GM18909 (cell line): ENCODE measurements at regions not wholly inside any gene's neighbourhood (a gene's known extent, or its start where the extent isn't known, plus 50 kb on each side); places are given as distances from the start of the nearest gene placed in this dataset.
"Not testable (repeated sequence)": the region's sequence is repeated elsewhere in the genome, so short reads cannot be mapped to it uniquely, and the experiment has no call there.

Experiments
- ATAC-seq: cut with Tn5 transposase; IDR thresholded peaks from one replicate; pipeline ENCODE4 v1.9.1; 2021; ENCODE audit warnings: mild to moderate bottlenecking; ENCODE audit not compliant: unreplicated experiment, poor library complexity

DNA sequence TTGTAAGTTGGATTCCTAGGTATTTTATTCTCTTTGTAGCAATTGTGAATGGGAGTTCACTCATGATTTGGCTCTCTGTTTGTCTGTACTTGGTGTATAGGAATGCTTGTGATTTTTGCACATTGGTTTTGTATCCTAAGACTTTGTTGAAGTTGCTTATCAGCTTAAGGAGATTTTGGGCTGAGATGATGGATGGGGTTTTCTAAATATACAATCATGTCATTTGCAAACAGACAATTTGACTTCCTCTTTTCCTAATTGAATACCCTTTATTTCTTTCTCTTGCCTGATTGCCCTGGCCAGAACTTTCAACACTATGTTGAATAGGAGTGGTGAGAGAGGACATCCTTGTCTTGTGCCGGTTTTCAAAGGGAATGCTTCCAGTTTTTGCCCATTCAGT, 391.8 kb downstream of the NPIPA7 start:
- ATAC-seq: not testable (repeated sequence)

DNA sequence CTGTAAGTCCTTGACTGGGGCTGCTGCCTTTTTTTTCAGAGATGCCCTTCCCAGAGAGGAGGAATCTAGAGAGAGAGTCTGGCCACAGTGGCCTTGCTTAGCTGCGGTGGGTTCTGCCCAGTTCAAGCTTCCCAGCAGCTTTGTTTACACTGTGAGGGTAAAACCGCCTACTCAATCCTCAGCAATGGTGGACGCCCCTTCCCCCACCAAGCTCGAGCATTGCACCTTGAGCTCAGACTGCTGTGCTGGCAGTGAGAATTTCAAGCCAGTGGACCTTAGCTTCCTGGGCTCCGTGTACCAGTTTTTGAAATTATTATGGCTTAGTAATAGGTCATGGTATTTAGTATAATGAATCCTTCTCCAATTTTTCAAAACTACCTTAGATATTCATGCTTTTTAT, 395.4 kb downstream of the NPIPA7 start:
- no peak for ATAC-seq

DNA sequence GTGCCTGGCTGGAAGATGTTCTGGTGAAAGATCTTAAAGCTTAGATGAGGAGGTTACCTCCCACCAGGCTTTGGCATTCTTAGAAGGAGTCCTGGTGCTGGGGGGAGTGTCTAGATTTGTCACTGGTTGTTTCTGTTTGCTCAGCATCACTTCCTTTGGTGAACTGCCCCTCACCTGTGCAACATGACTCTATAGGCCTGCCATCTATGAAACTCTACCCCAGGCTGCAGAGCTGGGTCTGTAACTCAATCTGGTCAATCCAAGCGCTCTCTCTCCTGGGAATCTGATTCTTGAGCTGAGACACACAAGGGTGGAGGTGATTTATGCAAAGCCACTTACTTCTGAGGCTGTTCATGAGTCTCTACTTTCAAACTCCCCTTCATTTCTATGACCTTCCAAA, 399.4 kb downstream of the NPIPA7 start:
- ATAC-seq: no peak

DNA sequence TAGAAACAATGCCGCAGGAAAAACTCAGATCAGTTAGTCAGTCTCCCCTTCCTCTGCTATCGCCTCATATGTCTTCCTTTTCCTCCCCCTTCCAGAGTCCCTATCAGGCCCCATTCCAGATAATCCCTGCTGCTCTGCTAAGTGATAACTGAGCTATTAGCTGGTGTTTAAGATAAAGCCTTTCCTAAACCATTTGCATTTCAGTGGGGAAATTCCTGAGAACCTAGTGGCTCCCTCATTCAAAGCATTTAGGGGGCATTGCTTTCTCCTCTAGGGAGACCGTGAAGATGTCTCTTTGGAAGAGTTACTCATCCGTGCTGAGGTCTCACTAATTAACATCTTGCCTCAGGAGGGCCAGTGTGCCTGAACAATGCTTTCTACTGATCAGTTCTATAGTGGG, 401.6 kb downstream of the NPIPA7 start:
- no peak for ATAC-seq

DNA sequence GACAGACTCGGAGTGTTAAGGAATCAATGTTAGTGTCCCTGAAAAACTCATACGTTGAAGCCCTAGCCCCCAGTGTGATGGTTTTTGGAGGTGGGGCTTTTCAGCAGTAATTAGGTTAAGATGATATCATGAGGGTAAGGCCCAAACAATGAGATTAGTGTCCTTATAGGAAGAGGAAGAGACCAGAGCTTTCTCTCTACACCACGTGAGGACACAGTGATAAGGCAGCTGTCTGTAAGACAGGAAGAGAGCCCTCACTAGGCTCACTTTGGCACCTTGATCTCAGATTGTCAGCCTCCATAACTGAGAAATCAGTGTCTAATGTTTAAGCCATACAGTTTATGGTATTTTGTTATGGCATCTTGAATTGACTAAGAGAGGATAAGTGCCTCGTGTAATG, 403.2 kb downstream of the NPIPA7 start:
- ATAC-seq: no peak

DNA sequence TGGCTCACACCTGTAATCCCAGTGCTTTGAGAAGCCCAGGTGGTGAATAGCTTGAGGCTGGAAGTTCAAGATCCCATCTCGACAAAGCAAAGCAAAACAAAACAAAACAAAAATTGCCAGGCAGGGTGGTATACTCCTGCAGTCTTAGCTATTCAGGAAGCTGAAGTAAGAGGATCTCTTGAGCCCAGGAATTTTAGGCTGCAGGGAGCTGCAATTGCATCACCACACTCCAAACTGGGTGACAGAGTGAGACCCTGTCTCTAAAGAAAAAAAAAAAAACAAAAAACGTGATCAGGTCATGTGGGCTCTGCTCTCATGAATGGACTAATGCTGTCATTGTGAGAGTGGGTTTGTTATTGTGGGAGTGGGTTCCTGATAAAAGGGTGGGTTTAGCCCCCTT, 409.1 kb downstream of the NPIPA7 start:
- ATAC-seq: no peak

DNA sequence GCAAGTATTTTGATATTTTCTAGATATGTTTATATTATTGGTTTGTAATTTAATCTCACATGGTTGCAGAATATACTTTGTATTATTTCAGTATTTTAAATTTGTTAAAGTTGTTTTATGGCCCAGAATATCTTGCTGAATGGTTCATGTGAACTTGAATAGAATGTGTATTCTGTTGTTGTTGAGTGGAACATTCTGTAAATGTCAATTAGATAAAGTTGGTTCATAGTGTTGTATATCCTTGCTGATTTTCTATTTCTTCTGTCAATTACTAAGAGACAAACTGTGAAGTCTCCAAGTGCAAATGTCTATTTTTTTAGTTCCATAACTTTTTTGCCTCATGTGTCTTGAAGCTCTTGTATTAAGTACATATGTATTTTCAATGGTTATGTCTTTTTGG, 411.7 kb downstream of the NPIPA7 start:
- ATAC-seq: no peak

DNA sequence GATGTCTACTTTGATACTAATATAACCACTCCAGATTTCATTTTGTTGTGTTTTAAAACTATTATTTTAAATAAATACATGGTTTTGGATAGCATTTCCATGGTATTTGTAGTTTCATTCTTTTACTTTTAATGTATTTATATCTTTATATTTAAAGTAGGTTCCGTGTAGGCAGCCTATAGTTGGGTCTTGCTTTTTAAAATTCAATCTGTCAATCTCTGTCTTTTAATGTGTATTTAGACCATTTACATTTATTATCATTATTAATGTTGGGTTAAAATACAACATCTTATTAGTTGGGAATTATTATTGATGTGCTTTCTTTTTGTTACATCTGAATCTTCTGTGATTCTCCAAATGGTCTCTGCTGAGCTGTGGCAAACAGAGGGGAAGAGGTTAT, 412.1 kb downstream of the NPIPA7 start:
- no peak for ATAC-seq

DNA sequence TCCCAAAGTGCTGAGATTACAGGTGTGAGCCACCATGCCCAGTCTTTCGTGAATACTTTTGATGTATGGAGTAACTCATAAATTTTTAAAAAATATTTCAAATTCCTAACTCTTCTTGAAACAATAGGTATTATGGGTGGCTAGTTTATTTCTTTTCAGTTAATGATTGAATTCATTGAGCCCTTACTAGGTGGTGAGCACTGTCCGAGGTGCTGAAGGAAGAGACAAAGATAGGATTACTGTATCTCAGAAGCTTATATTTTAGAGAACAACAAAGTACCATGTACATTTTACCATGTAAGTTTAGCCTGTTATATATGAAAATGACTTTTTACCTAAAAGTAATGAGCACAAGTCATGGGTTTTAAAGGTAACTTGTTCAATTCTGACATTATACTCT, 418.3 kb downstream of the NPIPA7 start:
- no peak for ATAC-seq

DNA sequence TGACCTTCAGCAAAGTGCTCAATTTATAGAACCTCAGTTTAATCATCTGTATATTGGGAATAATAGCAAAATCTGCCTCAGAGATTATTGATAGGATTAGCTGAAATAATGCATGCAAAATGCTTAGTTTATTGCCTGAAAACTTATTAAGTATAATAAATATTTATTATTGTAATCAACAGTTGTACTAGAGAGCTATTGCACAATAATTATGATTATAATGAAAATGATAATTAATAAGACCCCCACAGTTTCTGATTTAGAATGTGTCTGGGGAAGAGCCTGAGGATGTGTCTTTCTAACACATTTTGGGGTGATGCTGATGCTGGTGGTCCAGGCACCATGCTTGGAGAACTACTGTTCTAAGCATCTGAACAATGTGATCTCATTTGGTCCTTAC, 419.6 kb downstream of the NPIPA7 start:
- no peak for ATAC-seq

DNA sequence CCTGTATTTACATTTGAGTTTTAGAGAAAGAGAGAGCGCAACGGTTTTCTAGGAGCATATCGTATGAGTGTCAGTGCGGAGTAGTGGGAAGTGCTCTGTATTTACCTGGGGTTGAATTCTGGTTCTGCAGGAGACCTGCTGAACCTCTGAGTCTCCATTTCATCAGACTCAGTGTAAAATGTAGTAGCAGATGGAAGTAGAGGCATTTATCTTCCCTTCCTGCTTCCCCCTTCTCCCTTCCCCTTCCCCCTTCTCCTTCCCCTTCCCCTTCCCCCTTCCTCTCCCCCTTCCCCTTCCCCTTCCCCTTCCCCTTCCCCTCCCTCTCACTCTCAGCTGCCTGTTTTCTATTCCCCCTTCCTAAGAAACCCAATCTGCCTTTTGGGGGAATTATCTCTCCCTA, 426.9 kb downstream of the NPIPA7 start:
- ATAC-seq: no peak

DNA sequence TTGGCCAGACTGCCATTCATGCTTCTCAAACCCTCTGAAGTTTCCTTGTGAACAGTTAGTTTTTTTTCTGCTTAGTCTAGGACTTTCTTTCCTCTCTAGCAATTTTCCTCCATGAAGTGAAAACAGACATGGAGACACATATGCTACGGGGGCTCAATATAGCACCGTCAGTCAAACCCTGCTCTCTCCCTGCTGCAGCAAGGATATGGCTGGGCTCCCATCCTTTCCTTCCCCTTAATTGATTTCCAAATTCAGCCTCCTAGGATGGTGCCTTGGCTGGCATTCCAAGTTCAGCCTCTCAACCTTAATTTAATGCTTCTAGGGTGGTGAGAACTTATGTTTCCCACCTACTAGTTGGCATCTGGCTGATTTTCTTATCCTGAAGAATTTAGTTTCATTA, 436.7 kb downstream of the NPIPA7 start:
- ATAC-seq: no peak

DNA sequence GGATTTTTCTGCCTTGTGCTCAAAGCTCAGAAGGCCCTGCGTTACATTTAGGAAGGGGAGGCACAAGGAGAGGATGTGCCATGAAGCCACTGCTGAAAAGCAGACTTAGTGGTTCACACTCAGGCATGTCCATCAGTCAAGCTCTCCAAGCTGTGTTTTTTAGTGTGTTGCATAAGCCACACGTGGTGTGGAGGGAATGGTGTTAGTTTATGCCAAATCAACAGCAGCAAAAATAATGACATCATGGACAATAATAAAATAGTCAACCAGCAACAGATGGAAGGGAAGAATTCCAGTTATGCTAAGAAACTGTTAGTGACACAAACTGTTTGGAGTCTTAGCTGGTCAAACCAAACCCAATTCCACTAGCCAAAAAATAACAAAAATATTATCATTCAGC, 438.3 kb downstream of the NPIPA7 start:
- ATAC-seq: no peak

DNA sequence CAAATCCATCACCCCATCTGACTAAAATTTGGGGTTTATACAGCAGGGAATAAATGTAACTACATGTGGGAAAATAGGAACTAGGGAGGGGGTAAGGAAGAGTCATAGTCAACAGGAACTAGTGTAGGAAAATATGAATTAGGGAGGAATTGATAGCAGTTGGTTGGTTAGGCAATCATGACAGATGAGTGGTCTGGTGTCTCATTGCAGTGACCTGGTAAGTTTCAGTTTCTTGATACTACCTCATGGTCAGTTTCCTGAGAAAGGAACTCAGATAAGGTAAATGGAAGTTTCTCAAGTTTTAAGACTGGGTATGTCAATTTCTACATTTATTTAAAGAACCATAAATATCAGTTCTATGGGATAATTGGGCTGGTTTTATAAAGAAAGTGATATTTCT, 442.3 kb downstream of the NPIPA7 start:
- no peak for ATAC-seq

DNA sequence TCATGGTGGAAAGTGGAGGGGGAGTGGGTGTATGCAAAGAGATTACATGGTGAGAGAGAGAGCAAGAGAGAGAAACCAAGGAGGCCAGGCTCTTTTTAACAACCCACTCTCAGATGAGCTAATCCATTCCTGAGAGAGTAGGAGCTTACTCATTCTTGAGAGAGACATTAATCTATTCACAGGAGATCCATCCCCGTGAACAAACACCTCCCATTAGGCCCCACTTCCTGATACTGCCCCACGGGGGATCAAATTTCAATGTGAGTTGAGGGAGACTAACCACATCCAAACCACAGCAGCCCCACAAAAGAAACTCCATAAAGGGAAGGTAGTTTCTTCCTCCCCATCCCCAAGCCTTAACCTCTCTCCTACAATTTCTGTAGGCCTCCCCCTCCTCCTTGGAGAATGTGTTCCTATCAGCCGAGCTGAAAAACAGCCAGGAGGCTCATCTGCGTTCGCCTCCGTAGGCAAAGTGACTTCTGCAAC, 450.0 kb downstream of the NPIPA7 start:
- ATAC-seq: no peak

DNA sequence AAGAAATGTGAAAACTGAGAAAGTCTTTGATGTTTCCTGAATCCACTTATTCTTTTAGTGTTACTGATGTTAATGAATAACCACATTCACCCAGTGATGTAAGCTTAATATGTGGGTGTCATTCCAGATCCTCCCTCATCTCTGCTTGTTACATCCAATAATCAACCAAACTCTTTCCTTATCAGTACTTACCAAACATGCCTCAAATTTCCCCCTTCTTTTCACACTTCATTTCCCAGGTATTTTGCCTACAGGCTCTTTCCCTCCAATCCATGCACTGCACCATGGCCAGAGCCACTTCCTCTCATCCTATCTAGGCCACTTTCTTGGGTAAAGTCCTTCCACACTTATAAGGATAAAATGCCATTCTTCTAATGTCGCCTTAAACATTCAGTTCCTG, 451.5 kb downstream of the NPIPA7 start:
- ATAC-seq: no peak

DNA sequence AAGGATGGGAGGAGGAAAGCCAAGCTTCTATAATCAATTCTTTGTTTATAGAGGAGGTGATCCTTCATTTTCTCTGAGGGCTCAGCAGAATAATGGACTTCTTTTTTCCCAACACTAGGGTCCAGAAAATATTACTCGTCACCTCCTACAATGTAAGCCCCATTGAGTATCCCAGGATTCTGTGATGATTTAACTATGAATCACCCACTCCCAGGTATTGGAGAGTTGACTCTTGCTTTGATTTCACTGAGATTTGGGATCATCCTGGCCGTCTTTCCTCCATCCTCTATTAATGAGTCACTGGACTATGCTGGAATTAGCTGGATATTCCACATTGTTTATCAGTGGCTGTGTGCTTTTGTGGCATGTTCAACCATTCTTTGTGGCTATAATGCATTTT, 452.0 kb downstream of the NPIPA7 start:
- ATAC-seq: no peak

DNA sequence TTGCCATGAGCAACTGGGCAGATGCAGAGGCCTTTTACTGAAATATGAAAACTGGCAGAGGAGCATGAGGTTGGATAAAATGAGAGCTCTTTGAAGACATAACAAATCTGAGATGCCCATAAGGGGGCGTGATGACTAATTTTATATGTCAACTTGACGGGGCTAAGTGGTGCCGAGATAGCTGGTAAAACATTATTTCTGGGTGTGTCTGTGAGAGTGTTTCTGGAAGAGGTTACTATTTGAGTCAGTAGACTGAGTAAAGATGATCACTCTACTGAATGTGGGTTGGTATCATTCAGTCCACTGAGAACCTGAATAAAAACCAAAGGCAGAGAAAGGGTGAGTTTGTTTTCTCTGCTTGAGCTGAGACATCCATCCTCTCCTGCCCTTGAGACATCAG, 454.2 kb downstream of the NPIPA7 start:
- ATAC-seq: no peak

DNA sequence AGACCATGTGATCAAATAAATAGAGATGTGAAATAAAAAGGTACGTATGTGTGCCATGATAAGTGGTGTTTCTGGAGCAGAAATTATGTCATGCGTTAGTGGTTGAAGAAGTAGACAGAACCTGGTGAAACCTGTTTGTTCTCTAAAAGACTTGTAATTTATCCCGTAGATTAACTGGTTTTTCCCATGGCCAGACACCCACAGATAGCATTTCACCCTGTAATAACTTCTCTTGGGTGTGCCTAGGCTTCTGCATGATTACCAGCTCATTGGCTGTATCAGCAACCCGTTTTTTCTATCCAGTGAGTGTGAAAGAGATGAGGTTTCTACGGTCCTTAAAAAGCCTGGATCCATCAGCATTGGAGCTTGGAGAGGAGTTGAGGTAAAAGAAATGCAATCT, 471.3 kb downstream of the NPIPA7 start:
- ATAC-seq: no peak

DNA sequence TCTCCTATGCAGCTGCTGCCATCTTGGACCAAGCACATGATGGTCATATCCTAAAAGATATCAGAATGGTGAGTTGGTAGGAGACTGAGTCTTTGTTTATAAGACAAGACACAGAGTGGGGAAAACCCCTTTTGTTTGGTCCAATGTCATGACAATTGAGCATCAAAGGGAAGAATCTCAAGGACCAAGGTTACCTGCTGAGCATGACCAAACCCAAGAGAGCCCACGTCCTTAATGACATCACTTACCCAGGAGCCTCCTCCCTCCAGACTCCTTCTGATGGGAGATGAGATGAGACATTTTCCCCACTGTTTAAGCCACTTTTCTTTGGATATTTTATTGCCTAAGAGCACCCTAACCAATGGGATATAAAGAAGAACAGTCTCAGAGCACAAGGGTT, 478.1 kb downstream of the NPIPA7 start:
- ATAC-seq: no peak

DNA sequence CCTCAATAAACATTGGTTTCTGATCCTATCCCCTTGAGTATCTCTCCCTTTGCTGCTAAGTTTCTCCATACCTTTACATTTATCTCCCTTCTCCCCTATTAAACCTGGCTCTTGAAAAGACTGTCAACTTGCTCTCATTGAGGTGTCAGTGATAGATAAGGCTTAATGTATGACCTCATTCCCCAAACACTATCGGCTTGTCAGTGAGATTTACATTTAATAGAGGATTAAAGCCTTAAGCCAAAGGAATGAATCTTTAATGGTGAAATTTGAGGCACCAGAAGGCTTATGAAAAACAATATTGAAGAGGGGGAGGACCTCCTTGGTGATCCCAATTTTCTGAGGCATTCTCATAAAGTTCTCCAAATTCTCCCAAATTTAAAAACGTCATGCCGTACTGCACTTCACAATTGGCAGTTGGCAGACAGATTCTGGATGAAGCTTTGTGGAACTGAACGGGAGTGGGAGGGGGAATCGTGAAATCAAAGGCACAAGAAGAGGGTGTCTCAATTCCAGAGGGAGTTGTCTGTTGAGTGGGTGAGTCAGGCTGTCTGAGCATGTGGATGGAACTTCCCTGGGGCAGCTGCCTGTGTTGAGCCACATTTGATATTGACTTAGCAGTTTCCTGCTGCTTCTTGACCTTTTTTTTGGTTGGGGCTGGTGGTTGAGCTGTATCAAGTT, 478.8 kb downstream of the NPIPA7 start:
- no peak for ATAC-seq

DNA sequence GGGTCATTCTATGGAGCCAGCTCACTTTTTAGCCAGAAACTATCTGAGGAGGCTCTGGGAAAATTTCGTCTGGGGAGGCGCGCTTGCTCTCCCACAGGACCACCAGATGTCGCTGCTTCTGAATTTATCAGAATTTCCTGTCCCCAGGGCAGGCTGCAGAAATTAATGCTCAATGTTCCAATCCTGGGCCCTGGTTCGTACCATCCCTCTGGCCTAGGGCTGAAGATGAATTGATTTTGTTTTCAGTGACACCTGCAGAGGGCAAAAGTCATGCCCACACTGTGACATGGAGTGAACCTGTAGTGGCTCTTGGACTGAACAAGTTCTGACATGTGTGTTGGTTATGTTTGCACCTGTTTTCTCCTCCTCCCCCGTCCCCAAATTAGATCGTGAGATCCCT, 482.6 kb downstream of the NPIPA7 start:
- no peak for ATAC-seq

DNA sequence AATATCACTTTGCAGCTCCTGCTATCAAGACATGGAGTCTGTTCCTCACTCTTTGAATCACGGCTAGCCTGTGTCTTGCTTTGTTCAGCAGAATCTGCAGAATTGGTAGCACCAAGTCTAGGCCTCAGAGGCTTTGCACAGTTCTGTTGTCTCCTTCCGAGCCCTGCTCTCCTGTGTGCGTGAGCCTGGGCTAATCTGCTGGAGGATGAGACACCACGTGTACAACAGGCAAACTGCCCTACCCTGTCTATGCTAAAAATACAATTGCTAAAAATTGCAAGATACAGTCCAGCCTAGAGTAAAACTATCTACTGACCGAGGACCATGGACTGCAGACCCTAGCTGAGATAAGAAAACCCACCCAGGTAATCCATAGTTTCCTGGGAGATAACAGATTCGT, 484.7 kb downstream of the NPIPA7 start:
- ATAC-seq: no peak
